H1 (cell line): ENCODE measurements at regions not wholly inside any gene's neighbourhood (a gene's known extent, or its start where the extent isn't known, plus 50 kb on each side); places are given as distances from the start of the nearest gene placed in this dataset.

Experiments used
- ASH2L ChIP-seq: fragments of 200-600, 300-600 bp; sonication (generic); IDR thresholded peaks from one replicate; pipeline ENCODE4 v1.7.1; 2017; ENCODE audit warnings: low read length
- HDAC2 ChIP-seq, 2 experiments: fragments of 300-600 bp in 1 of 2; sonication (generic) in 1 of 2; IDR thresholded peaks; 2 replicates each; pipeline ENCODE4 v1.6.1; 2011 to 2012; ENCODE audit warnings: low read depth in 2 of 2, low read length in 2 of 2, mild to moderate bottlenecking in 2 of 2, moderate library complexity in 2 of 2, borderline replicate concordance in 1 of 2, inconsistent platforms in 1 of 2
- KDM5A ChIP-seq: fragments of 200-600 bp; IDR thresholded peaks from 2 replicates; pipeline ENCODE4 v1.7.1; 2012; ENCODE audit warnings: mild to moderate bottlenecking, low read length, inconsistent platforms, mixed read lengths
- POU5F1 ChIP-seq: IDR thresholded peaks from 2 replicates; pipeline ENCODE4 v1.6.1; 2011; ENCODE audit warnings: low read depth, mild to moderate bottlenecking, low read length, moderate library complexity
- RAD21 ChIP-seq, 2 experiments: IDR thresholded peaks in 1 of 2; conservative IDR thresholded peaks in 1 of 2; 2 replicates each; pipeline ENCODE4 v1.6.1; 2011; ENCODE audit warnings: low read depth in 2 of 2, low read length in 2 of 2, improper control_type of control experiment in 1 of 2, inconsistent platforms in 1 of 2, mild to moderate bottlenecking in 1 of 2, moderate library complexity in 1 of 2
- RBBP5 ChIP-seq: IDR thresholded peaks from 2 replicates; pipeline ENCODE4 v1.7.1; 2012; ENCODE audit warnings: low read depth, mild to moderate bottlenecking, inconsistent platforms, low read length, moderate library complexity, borderline replicate concordance
- ZNF274 ChIP-seq: IDR thresholded peaks from 2 replicates; pipeline ENCODE4 v1.7.0; 2012; ENCODE audit warnings: low read length, borderline replicate concordance; ENCODE audit errors: extremely low read depth
- TF ChIP-seq, protein P1 (sequence below): IDR thresholded peaks from 2 replicates; pipeline ENCODE4 v1.6.1; 2011; ENCODE audit warnings: low read length, improper control_type of control experiment

DNA sequence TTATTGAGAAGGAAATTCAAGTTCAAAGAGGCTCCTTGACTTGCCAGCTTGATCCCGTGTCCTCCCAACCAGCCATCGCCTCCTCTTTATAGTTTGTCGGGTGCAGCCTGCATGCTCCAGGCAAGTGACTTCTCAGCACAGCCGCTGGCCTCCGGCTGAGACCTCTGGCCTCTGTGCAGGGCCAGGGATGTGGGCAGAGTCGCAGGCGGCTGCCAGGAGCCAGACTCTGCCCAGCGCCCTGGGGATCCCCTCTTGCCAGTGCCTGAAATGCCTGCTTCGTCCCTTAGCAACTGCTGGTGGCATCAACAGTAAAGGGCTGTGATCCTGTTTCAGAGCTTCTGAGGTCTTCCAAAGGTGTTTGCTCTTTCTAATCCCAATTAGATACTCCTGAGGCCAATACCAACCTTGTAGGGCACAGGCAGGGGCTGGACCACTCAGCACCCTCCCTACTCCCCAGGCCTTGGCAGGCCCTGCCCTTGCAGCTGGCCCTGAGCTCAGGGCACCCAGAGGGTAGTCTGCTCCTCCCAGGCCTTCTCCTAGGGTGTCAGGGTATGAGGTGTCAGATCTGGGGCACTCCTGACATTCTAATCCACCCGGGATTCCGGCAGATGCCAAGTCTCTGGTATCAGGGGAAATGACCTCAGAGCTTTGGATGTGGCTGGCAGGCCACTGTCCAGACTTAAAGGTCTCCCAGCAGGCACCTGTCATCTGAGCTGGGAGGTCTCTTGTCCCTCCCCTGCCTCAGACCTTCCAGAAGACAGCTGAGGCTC, 68.0 kb upstream of the SIAH1 start (continued):
- TF ChIP-seq, protein P1, sequence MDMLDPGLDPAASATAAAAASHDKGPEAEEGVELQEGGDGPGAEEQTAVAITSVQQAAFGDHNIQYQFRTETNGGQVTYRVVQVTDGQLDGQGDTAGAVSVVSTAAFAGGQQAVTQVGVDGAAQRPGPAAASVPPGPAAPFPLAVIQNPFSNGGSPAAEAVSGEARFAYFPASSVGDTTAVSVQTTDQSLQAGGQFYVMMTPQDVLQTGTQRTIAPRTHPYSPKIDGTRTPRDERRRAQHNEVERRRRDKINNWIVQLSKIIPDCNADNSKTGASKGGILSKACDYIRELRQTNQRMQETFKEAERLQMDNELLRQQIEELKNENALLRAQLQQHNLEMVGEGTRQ, result no peak
- no peak for TF ChIP-seq RBBP5
- no peak for TF ChIP-seq KDM5A
- no peak for TF ChIP-seq HDAC2 (IDR thresholded peaks at IDR 0.05; ENCODE audit: borderline replicate concordance in 1 of 2, low read depth in 2 of 2, low read length in 2 of 2)
- no peak for TF ChIP-seq ASH2L
- no peak for TF ChIP-seq POU5F1
- TF ChIP-seq RAD21 (IDR thresholded peaks at IDR 0.05 in 1 of 2, conservative IDR thresholded peaks at IDR 0.05 in 1 of 2; ENCODE audit: low read depth in 2 of 2, low read length in 2 of 2), result no peak
- no peak for TF ChIP-seq ZNF274
- TF ChIP-seq, all 59 proteins: peak for 0
